Keratinocyte (primary cell): ENCODE measurements at regions not wholly inside any gene's neighbourhood (a gene's known extent, or its start where the extent isn't known, plus 50 kb on each side); places are given as distances from the start of the nearest gene placed in this dataset.

Experiments
- DNase-seq: peaks from one replicate; pipeline ENCODE4 v3.0.0-alpha.2; 2011; ENCODE audit warnings: low read depth, missing footprints, low spot score
- FAIRE-seq: peaks from 2 replicates; lab custom pipeline; 2011; peaks lifted over from hg19 to GRCh38; lab: Jason Lieb, UNC
- H2AFZ ChIP-seq: 2 replicates; pipeline ENCODE4 v1.6.0; 2012; ENCODE audit warnings: low read length, control low read depth, inconsistent platforms; ENCODE audit not compliant: control insufficient read depth
- H3K27ac ChIP-seq: 2 replicates; pipeline ENCODE4 v1.5.1; 2011; ENCODE audit warnings: low read length; ENCODE audit not compliant: control insufficient read depth, insufficient read depth
- H3K27me3 ChIP-seq: 3 replicates; pipeline ENCODE4 v1.6.0; 2011; ENCODE audit warnings: low read length; ENCODE audit not compliant: control insufficient read depth, insufficient read depth; ENCODE audit errors: extremely low read depth
- H3K36me3 ChIP-seq, 2 experiments: 2 replicates in 1 of 2; 3 replicates in 1 of 2; pipeline ENCODE4 v1.5.1; 2011; ENCODE audit warnings: low read length in 2 of 2, mild to moderate bottlenecking in 1 of 2; ENCODE audit not compliant: control insufficient read depth in 2 of 2, insufficient read depth in 2 of 2; ENCODE audit errors: extremely low read depth in 1 of 2
- H3K4me1 ChIP-seq: 3 replicates; pipeline ENCODE4 v1.5.1; 2011; ENCODE audit warnings: low read length; ENCODE audit not compliant: control insufficient read depth, insufficient read depth; ENCODE audit errors: extremely low read depth
- H3K4me2 ChIP-seq: 3 replicates; pipeline ENCODE4 v1.6.0; 2011; ENCODE audit warnings: low read depth, low read length; ENCODE audit not compliant: control insufficient read depth, insufficient read depth; ENCODE audit errors: extremely low read depth
- H3K4me3 ChIP-seq, 3 experiments: fragments of 200-600 bp in 1 of 3; sonication (generic) in 1 of 3; 2 replicates in 2 of 3; 3 replicates in 1 of 3; pipeline ENCODE4 v1.5.1; 2011 to 2016; ENCODE audit warnings: low read length in 3 of 3, mild to moderate bottlenecking in 3 of 3, control low read depth in 2 of 3, inconsistent platforms in 1 of 3, low read depth in 1 of 3, mixed read lengths in 1 of 3, mixed run types in 1 of 3, moderate library complexity in 1 of 3; ENCODE audit not compliant: control insufficient read depth in 2 of 3, insufficient read depth in 2 of 3; ENCODE audit errors: extremely low read depth in 1 of 3
- H3K79me2 ChIP-seq: 2 replicates; pipeline ENCODE4 v1.6.0; 2012; ENCODE audit warnings: low read length; ENCODE audit not compliant: control insufficient read depth, insufficient read depth
- H3K9ac ChIP-seq: 3 replicates; pipeline ENCODE4 v1.6.0; 2011; ENCODE audit warnings: low read length; ENCODE audit not compliant: control insufficient read depth, insufficient read depth; ENCODE audit errors: extremely low read depth
- H3K9me1 ChIP-seq: 3 replicates; pipeline ENCODE4 v1.6.0; 2011; ENCODE audit warnings: low read length; ENCODE audit not compliant: control insufficient read depth, insufficient read depth; ENCODE audit errors: extremely low read depth
- H3K9me3 ChIP-seq: 2 replicates; pipeline ENCODE4 v1.5.1; 2012; ENCODE audit warnings: low read depth, low read length; ENCODE audit not compliant: control insufficient read depth
- H4K20me1 ChIP-seq: 3 replicates; pipeline ENCODE4 v1.6.0; 2011; ENCODE audit warnings: low read length; ENCODE audit not compliant: control insufficient read depth, insufficient read depth; ENCODE audit errors: extremely low read depth
- CTCF ChIP-seq, 3 experiments: IDR thresholded peaks in 1 of 3; conservative IDR thresholded peaks in 1 of 3; optimal IDR thresholded peaks in 1 of 3; 2 replicates in 2 of 3; 3 replicates in 1 of 3; pipeline versions ENCODE3 to v1.5.1; 2011; ENCODE audit warnings: low read length in 3 of 3, mild to moderate bottlenecking in 3 of 3, moderate library complexity in 2 of 3, control low read depth in 1 of 3, inconsistent platforms in 1 of 3; ENCODE audit not compliant: insufficient read depth in 2 of 3; ENCODE audit errors: extremely low read depth in 1 of 3
- EZH2 ChIP-seq: IDR thresholded peaks from one replicate; pipeline ENCODE4 v1.6.1; 2012; ENCODE audit warnings: inconsistent platforms, mild to moderate bottlenecking, low read length, moderate library complexity
- dilution Hi-C: fragments of 300-500 bp; cut with MboI; formaldehyde crosslinking; loops from one replicate; pipeline ENCODE4 v1.7.0; 2020; ENCODE audit warnings: low sequenced_read_pairs; ENCODE audit not compliant: extremely low pct_ligation_motif_present

GRCh38 chrX:150158554-150159332 is 204.4 kb upstream of the MAMLD1 start:
- no peaks in the 10 kb centered on the region for H4K20me1 ChIP-seq
- H3K4me3 ChIP-seq: no peak overlapping the region
- no peaks in the 10 kb centered on the region for H3K9me1 ChIP-seq
- dilution Hi-C loops: no loop called here
- no peak overlapping the region for H3K27ac ChIP-seq
- TF ChIP-seq CTCF (optimal IDR thresholded peaks at IDR 0.05 in 1 of 3, IDR thresholded peaks at IDR 0.05 in 1 of 3, conservative IDR thresholded peaks at IDR 0.05 in 1 of 3; ENCODE audit: extremely low read depth in 1 of 3, insufficient read depth in 2 of 3, low read length in 3 of 3): no peak
- TF ChIP-seq EZH2: no peak
- no peak overlapping the region for H2AFZ ChIP-seq
- no peaks in the 10 kb centered on the region for H3K27me3 ChIP-seq
- no peak overlapping the region for H3K4me2 ChIP-seq
- no peak for FAIRE-seq
- H3K36me3 ChIP-seq: no peaks in the 10 kb centered on the region
- no peak for DNase-seq
- no peaks in the 10 kb centered on the region for H3K9me3 ChIP-seq
- no peaks in the 10 kb centered on the region for H3K79me2 ChIP-seq
- H3K4me1 ChIP-seq: no peaks in the 10 kb centered on the region
- H3K9ac ChIP-seq: no peak overlapping the region

GRCh38 chrX:150159537-150159936 is 203.6 kb upstream of the MAMLD1 start:
- H2AFZ ChIP-seq: no peak overlapping the region
- FAIRE-seq: no peak
- H3K9me1 ChIP-seq: no peaks in the 10 kb centered on the region
- no peaks in the 10 kb centered on the region for H3K4me1 ChIP-seq
- TF ChIP-seq CTCF (optimal IDR thresholded peaks at IDR 0.05 in 1 of 3, IDR thresholded peaks at IDR 0.05 in 1 of 3, conservative IDR thresholded peaks at IDR 0.05 in 1 of 3; ENCODE audit: extremely low read depth in 1 of 3, insufficient read depth in 2 of 3, low read length in 3 of 3) (no peak), EZH2 (no peak)
- H4K20me1 ChIP-seq: no peaks in the 10 kb centered on the region
- dilution Hi-C loops: no loop called here
- H3K27ac ChIP-seq: no peak overlapping the region
- no peaks in the 10 kb centered on the region for H3K79me2 ChIP-seq
- H3K9me3 ChIP-seq: no peaks in the 10 kb centered on the region
- DNase-seq: no peak
- H3K4me3 ChIP-seq: no peak overlapping the region
- H3K36me3 ChIP-seq: no peaks in the 10 kb centered on the region
- H3K27me3 ChIP-seq: no peaks in the 10 kb centered on the region
- no peak overlapping the region for H3K9ac ChIP-seq
- H3K4me2 ChIP-seq: no peak overlapping the region
